GM12864 (cell line): ENCODE measurements at regions not wholly inside any gene's neighbourhood (a gene's known extent, or its start where the extent isn't known, plus 50 kb on each side); places are given as distances from the start of the nearest gene placed in this dataset.
"Not testable (repeated sequence)": the region's sequence is repeated elsewhere in the genome, so short reads cannot be mapped to it uniquely, and the experiment has no call there.

Source experiments
- DNase-seq: peaks from one replicate; pipeline ENCODE4 v3.0.0-alpha.2; 2011; ENCODE audit warnings: low read depth
- H3K4me3 ChIP-seq: 2 replicates; pipeline ENCODE4 v1.5.1; 2011; ENCODE audit warnings: mild to moderate bottlenecking, low read depth, low read length, control low read depth
- CTCF ChIP-seq: IDR thresholded peaks from 2 replicates; pipeline ENCODE4 v1.5.1; 2011; ENCODE audit warnings: low read depth, mild to moderate bottlenecking, moderate library complexity, low read length, control low read depth, inconsistent platforms; ENCODE audit errors: missing control alignments

GRCh38 chr6:27002447-27002846 lies 245.1 kb upstream of the PRSS16 start:
- TF ChIP-seq CTCF = no peak
- DNase-seq = no peak
- no peak overlapping the region for H3K4me3 ChIP-seq

GRCh38 chr6:27007020-27007419 lies 240.5 kb upstream of the PRSS16 start:
- H3K4me3 ChIP-seq = no peak overlapping the region
- no peak for DNase-seq
- TF ChIP-seq CTCF = no peak

DNA sequence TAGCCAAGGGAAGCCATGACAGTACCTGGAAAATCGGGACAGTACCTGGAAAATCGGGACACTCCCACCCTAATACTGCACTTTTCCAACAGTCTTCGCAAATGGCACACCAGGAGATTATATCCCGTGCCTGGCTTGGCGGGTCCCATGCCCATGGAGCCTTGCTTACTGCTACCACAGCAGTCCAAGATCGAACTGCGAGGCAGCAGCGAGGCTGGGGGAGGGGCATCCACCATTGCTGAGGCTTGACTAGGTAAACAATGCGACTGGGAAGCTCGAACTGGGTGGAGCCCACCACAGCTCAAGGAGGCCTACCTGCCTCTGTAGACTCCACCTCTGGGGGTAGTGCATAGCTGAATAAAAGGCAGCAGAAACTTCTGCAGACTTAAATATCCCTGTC lies 238.9 kb upstream of the PRSS16 start:
- H3K4me3 ChIP-seq, DNase-seq: not testable (repeated sequence)

- not testable (repeated sequence) for DNase-seq, H3K4me3 ChIP-seq
Measured at GRCh38 chr6:27014053-27014452, 233.4 kb upstream of the PRSS16 start.

DNA sequence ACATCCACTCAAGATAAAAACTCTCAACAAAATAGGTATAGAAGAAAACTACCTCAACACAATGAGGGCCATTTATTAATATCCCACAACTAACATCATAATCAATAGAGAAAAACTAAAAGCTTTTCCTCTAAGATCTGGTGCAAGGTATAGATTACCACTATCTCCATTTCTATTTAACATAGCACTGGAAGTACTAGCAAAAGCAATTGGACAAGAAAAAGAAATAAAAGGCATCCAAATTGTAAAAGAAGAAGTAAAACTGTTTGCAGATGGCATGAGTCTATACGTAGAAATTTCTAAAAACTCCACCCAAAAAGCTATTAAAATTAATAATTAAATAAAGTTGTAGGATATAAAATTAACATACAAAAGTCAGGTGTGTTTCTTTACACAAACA lies 230.8 kb upstream of the PRSS16 start:
- no peak overlapping the region for H3K4me3 ChIP-seq
- DNase-seq = no peak
- TF ChIP-seq CTCF = no peak

DNA sequence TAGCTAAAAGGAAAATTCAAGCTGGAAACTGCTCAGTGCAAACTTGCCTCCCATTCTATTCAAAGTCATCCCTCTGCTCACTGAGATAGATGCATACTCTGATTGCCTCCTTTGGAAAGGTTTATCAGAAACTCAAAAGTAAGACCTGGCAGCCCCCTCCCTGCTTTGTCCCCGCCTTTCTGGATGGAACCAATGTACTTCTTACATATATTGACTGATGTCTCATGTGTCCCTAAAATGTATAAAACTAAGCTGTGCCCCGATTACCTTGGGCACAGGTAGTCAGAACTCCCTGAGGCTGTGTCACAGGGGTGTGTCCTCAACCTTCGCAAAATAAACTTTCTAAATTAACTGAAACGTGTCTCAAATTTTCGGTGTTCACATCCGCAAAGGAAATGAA lies 229.1 kb upstream of the PRSS16 start:
- DNase-seq, H3K4me3 ChIP-seq: not testable (repeated sequence)

DNA sequence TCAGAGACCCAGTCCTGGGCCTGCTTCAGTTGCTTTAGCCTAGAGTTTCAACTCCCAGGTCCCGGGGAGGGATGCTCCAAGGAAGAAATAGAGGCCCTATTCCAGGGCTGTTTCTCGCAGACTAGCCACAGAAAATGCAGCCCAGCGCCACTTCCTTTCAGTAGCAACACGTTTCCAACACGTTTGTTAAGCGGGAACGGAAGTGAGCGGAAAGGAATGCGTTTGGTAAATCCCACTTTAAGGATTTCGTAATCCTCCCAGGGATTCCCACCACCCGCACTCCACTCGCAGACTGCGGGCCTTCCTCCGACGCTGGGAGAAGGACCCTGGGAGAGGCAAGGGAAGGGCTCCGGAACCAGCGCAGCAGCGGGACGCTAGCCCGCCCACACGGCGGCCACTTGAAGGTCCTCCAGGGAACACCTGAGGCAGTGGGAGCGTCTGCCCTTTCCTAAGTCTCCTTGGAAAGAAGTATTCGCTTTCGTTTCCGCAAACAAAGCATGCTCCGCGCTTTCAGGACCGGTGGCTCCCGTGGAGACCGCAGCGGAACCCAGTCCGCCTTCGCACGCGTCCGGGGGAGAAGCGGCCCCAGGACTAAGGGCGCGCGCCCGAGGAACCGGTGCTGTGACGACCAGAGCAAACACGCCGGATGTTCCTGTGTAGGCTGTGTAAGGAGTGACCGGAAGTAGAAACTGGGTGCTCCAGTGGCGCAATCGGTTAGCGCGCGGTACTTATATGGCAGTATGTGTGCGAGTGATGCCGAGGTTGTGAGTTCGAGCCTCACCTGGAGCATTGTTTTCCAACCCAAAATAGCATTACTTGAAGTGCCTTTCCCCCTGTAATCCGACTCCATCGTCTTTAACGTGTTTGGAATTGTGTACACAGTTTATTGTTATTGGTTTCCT lies 227.6 kb upstream of the PRSS16 start:
- DNase-seq = no peak
- no peak overlapping the region for H3K4me3 ChIP-seq

GRCh38 chr6:27020553-27020880 lies 227.0 kb upstream of the PRSS16 start:
- H3K4me3 ChIP-seq = no peak overlapping the region
- DNase-seq = no peak
- TF ChIP-seq CTCF = no peak

More for the DNA sequence above, 227.6 kb upstream of the PRSS16 start:
- no peak for TF ChIP-seq CTCF
